G401.6 (cell line): ENCODE measurements at regions not wholly inside any gene's neighbourhood (a gene's known extent, or its start where the extent isn't known, plus 50 kb on each side); places are given as distances from the start of the nearest gene placed in this dataset.

Experiments
- FAIRE-seq: peaks from 2 replicates; lab custom pipeline; 2012; peaks lifted over from hg19 to GRCh38; lab: Jason Lieb, UNC

GRCh38 chr22:49435596-49435995 is 392.1 kb downstream of the BRD1 start:
- FAIRE-seq = no peak

- no peak for FAIRE-seq
Measured at GRCh38 chr22:49433717-49434611, 393.7 kb downstream of the BRD1 start.

GRCh38 chr22:49432897-49433443 is 394.7 kb downstream of the BRD1 start:
- FAIRE-seq = no peak

GRCh38 chr22:49432211-49432896 is 395.3 kb downstream of the BRD1 start:
- FAIRE-seq = no peak

GRCh38 chr22:49431551-49431950 is 396.1 kb downstream of the BRD1 start:
- no peak for FAIRE-seq

- no peak for FAIRE-seq
Measured at GRCh38 chr22:49429066-49429465, 398.6 kb downstream of the BRD1 start.

GRCh38 chr22:49427941-49428340 is 399.7 kb downstream of the BRD1 start:
- no peak for FAIRE-seq

GRCh38 chr22:49427341-49427740 is 400.3 kb downstream of the BRD1 start:
- no peak for FAIRE-seq

GRCh38 chr22:49426618-49427266 is 400.9 kb downstream of the BRD1 start:
- FAIRE-seq = no peak

GRCh38 chr22:49426098-49426497 is 401.6 kb downstream of the BRD1 start:
- no peak for FAIRE-seq

GRCh38 chr22:49425356-49425755 is 402.3 kb downstream of the BRD1 start:
- no peak for FAIRE-seq

GRCh38 chr22:49424893-49425270 is 402.8 kb downstream of the BRD1 start:
- FAIRE-seq = no peak

- FAIRE-seq = no peak
Measured at GRCh38 chr22:49423125-49423650, 404.5 kb downstream of the BRD1 start.

- no peak for FAIRE-seq
Measured at GRCh38 chr22:49422701-49423100, 405.0 kb downstream of the BRD1 start.

GRCh38 chr22:49420651-49421050 is 407.0 kb downstream of the BRD1 start:
- FAIRE-seq = no peak

- FAIRE-seq = no peak
Measured at GRCh38 chr22:49419661-49420060, 408.0 kb downstream of the BRD1 start.

GRCh38 chr22:49418943-49419342 is 408.7 kb downstream of the BRD1 start:
- FAIRE-seq = no peak

GRCh38 chr22:49418341-49418894 is 409.3 kb downstream of the BRD1 start:
- FAIRE-seq = no peak

- no peak for FAIRE-seq
Measured at GRCh38 chr22:49417833-49418232, 409.8 kb downstream of the BRD1 start.

- no peak for FAIRE-seq
Measured at GRCh38 chr22:49417326-49417725, 410.3 kb downstream of the BRD1 start.

GRCh38 chr22:49415151-49415951 is 412.3 kb downstream of the BRD1 start:
- no peak for FAIRE-seq
